Hepatocyte (in vitro differentiated cells): ENCODE measurements at regions not wholly inside any gene's neighbourhood (a gene's known extent, or its start where the extent isn't known, plus 50 kb on each side); places are given as distances from the start of the nearest gene placed in this dataset.

Source experiments
- DNase-seq: peaks from one replicate; pipeline ENCODE4 v3.0.0-alpha.2; 2016; ENCODE audit warnings: low spot score
- H2AFZ ChIP-seq: fragments of 200-600 bp; sonication (generic); 2 replicates; pipeline ENCODE4 v1.6.0; 2016; ENCODE audit warnings: antibody characterized with exemption, mild to moderate bottlenecking
- H3K27ac ChIP-seq: fragments of 200-600 bp; sonication (generic); 2 replicates; pipeline ENCODE4 v1.5.1; 2016; ENCODE audit warnings: mild to moderate bottlenecking
- H3K27me3 ChIP-seq: fragments of 200-600 bp; sonication (generic); 2 replicates; pipeline ENCODE4 v1.6.1; 2016
- H3K36me3 ChIP-seq: fragments of 200-600 bp; sonication (generic); replicated peaks from 2 replicates; pipeline ENCODE4 v1.5.1; 2016; ENCODE audit warnings: low read depth; ENCODE audit not compliant: insufficient read depth
- H3K4me1 ChIP-seq: fragments of 200-600 bp; sonication (generic); 2 replicates; pipeline ENCODE4 v1.5.1; 2016; ENCODE audit warnings: mild to moderate bottlenecking, moderate library complexity; ENCODE audit not compliant: insufficient read depth
- H3K4me2 ChIP-seq: fragments of 200-600 bp; sonication (generic); 2 replicates; pipeline ENCODE4 v1.6.0; 2016
- H3K4me3 ChIP-seq: fragments of 200-600 bp; sonication (generic); 2 replicates; pipeline ENCODE4 v1.5.1; 2016; ENCODE audit warnings: mild to moderate bottlenecking
- H3K79me2 ChIP-seq: fragments of 200-600 bp; sonication (generic); 2 replicates; pipeline ENCODE4 v1.6.0; 2017; ENCODE audit warnings: mild to moderate bottlenecking
- H3K9me2 ChIP-seq: fragments of 200-600 bp; sonication (generic); replicated peaks from 2 replicates; pipeline ENCODE4 v1.6.0; 2017; ENCODE audit warnings: mild to moderate bottlenecking; ENCODE audit not compliant: insufficient read depth
- H3K9me3 ChIP-seq: fragments of 200-600 bp; sonication (generic); 2 replicates; pipeline ENCODE4 v1.5.1; 2016; ENCODE audit warnings: low read depth, mild to moderate bottlenecking
- H4K20me1 ChIP-seq: fragments of 200-600 bp; sonication (generic); 2 replicates; pipeline ENCODE4 v1.6.0; 2016; ENCODE audit warnings: mild to moderate bottlenecking; ENCODE audit not compliant: insufficient read depth, poor library complexity, severe bottlenecking
- CTCF ChIP-seq: fragments of 200-600 bp; sonication (generic); IDR thresholded peaks from 2 replicates; pipeline ENCODE4 v1.5.1; 2016; ENCODE audit warnings: antibody characterized with exemption, mild to moderate bottlenecking; ENCODE audit not compliant: poor library complexity
- EZH2 ChIP-seq: fragments of 200-600 bp; sonication (generic); IDR thresholded peaks from 2 replicates; pipeline ENCODE4 v1.6.1; 2016; ENCODE audit warnings: antibody characterized with exemption, mild to moderate bottlenecking, borderline replicate concordance
- EZH2phosphoT487 ChIP-seq: fragments of 200-600 bp; sonication (generic); IDR thresholded peaks from one replicate; pipeline ENCODE4 v1.6.1; 2018; ENCODE audit warnings: antibody characterized with exemption, mild to moderate bottlenecking, low read depth, moderate library complexity; ENCODE audit not compliant: unreplicated experiment, severe bottlenecking
- WGBS: methylation state at CpG from one replicate; pipeline ENCODE4 v1.1.6; 2016; ENCODE audit warnings: low lambda C conversion rate; ENCODE audit errors: missing lambda C conversion rate; 5-methylcytosine and 5-hydroxymethylcytosine counted together

- Histone ChIP-seq H3K79me2 (no peaks in the 10 kb centered on the region), H4K20me1 (no peaks in the 10 kb centered on the region), H3K9me2 (no peaks in the 10 kb centered on the region), H2AFZ (no peak overlapping the region), H3K4me3 (no peak overlapping the region), H3K27me3 (no peaks in the 10 kb centered on the region), H3K4me1 (no peaks in the 10 kb centered on the region), H3K36me3 (no peaks in the 10 kb centered on the region), H3K4me2 (no peak overlapping the region), H3K9me3 (no peaks in the 10 kb centered on the region), H3K27ac (no peak overlapping the region)
- no peak for DNase-seq
- 68% methylated on average over 4 of the region's 4 CpGs for WGBS
- TF ChIP-seq EZH2phosphoT487 (no peak), EZH2 (no peak), CTCF (no peak)
Measured at GRCh38 chr10:36164556-36165504, 522.7 kb upstream of the FZD8 start.

GRCh38 chr10:36163827-36164226, 521.7 kb upstream of the FZD8 start:
- H3K79me2 ChIP-seq, result no peaks in the 10 kb centered on the region
- H3K27me3 ChIP-seq, result no peaks in the 10 kb centered on the region
- no peak overlapping the region for H3K4me3 ChIP-seq
- DNase-seq, result no peak
- H3K9me3 ChIP-seq, result no peaks in the 10 kb centered on the region
- no peak overlapping the region for H2AFZ ChIP-seq
- no peak overlapping the region for H3K27ac ChIP-seq
- 95% methylated on average over 2 of the region's 2 CpGs for WGBS
- TF ChIP-seq CTCF (no peak), EZH2 (no peak), EZH2phosphoT487 (no peak)
- H3K36me3 ChIP-seq, result no peaks in the 10 kb centered on the region
- no peaks in the 10 kb centered on the region for H3K4me1 ChIP-seq
- no peaks in the 10 kb centered on the region for H3K9me2 ChIP-seq
- no peak overlapping the region for H3K4me2 ChIP-seq
- no peaks in the 10 kb centered on the region for H4K20me1 ChIP-seq

GRCh38 chr10:36157486-36157885, 515.4 kb upstream of the FZD8 start:
- no peaks in the 10 kb centered on the region for H3K79me2 ChIP-seq
- 83% methylated on average over 3 of the region's 3 CpGs for WGBS
- no peak overlapping the region for H3K4me2 ChIP-seq
- no peak for DNase-seq
- no peaks in the 10 kb centered on the region for H3K9me3 ChIP-seq
- TF ChIP-seq EZH2, result no peak
- no peak for TF ChIP-seq CTCF
- no peak for TF ChIP-seq EZH2phosphoT487
- no peaks in the 10 kb centered on the region for H3K4me1 ChIP-seq
- no peaks in the 10 kb centered on the region for H3K27me3 ChIP-seq
- H3K9me2 ChIP-seq, result no peaks in the 10 kb centered on the region
- no peaks in the 10 kb centered on the region for H4K20me1 ChIP-seq
- no peak overlapping the region for H3K4me3 ChIP-seq
- H3K27ac ChIP-seq, result no peak overlapping the region
- H3K36me3 ChIP-seq, result no peaks in the 10 kb centered on the region
- H2AFZ ChIP-seq, result no peak overlapping the region
